ENCODE measurements at regions not wholly inside any gene's neighbourhood (a gene's known extent, or its start where the extent isn't known, plus 50 kb on each side); places are given as distances from the start of the nearest gene placed in this dataset.

DNA sequence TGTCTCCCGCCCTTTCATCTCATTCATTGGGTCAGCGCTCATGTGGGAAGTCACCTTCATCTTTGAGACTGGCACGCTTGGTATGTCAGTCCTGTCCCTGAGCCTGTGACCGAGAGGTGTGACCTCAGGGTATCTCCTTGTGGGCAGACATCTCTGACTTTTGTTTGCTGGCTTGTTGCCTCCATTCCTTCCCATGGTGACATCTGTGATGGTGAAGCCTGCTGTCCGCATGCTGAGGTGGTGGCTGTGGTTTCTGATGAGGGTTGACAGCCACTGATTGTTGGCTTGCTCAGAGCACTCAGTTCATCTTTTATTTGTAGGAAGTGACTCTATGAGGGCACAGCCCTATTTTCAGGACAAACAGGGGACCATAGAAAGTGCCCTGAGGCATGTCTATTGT lies 139.2 kb downstream of the SLC4A3 start:
- Histone ChIP-seq H3K36me3 (ENCODE audit: control insufficient read depth, insufficient read depth, low read length) (no peaks in the 10 kb centered on the region), H3K4me1 (ENCODE audit: control insufficient read depth, insufficient read depth, low read length) (no peaks in the 10 kb centered on the region), H3K27me3 (ENCODE audit: control insufficient read depth, insufficient read depth, low read length) (no peaks in the 10 kb centered on the region), H3K4me3 (ENCODE audit: low read length) (no peak overlapping the region), H3K27ac (ENCODE audit: low read length) (no peak overlapping the region), H3K9me3 (ENCODE audit: control insufficient read depth, insufficient read depth, low read length) (no peaks in the 10 kb centered on the region)
- no peak for DNase-seq (ENCODE audit: low read depth, low spot score)
- WGBS (ENCODE audit: insufficient coverage, insufficient read length): no CpG with 5 or more reads among the region's 5 CpGs

DNA sequence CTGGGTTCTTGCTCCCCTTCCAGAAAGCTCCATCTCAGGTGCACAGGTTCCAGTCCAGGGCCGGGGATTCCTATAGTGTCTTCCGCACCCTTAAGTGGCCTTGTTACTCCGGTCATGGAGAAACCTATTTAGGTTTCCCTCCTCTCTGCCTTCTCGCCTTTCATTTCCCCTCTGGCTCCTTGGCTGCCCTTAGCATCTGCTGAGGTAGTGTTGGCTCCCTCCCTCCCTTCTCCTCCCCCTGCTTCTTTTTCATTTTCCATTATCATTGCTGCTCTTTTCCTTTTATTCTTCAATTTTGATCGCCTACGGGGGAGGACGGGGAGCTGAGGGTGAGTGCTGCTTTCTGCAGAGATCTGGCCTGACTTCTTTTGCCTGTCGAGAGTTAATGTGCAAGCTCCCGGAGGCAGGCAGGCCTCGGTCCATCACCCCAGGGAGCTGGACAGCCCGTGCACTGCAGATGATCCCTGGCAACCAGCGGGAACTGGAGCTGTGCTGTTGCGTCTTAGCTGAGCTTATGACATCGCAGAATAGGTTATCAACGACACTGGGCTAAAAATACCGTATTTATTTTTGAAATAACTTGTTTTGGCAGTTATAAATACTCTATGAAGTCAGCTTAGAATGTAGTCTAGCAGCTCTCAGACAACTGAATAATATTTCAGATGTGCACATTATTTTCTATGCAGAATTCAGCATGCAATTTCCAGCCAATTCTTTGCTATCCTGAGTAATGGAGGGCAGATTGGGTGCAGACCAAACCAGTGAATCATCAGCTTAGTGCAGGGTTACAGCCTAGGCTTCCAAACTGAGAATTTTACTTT lies 141.9 kb downstream of the SLC4A3 start:
- Histone ChIP-seq H3K4me1 (ENCODE audit: control insufficient read depth, insufficient read depth, low read length) (no peaks in the 10 kb centered on the region), H3K4me3 (ENCODE audit: low read length) (no peak overlapping the region), H3K9me3 (ENCODE audit: control insufficient read depth, insufficient read depth, low read length) (no peaks in the 10 kb centered on the region), H3K27ac (ENCODE audit: low read length) (no peak overlapping the region), H3K27me3 (ENCODE audit: control insufficient read depth, insufficient read depth, low read length) (no peaks in the 10 kb centered on the region), H3K36me3 (ENCODE audit: control insufficient read depth, insufficient read depth, low read length) (no peaks in the 10 kb centered on the region)
- WGBS (ENCODE audit: insufficient coverage, insufficient read length): no CpG with 5 or more reads among the region's 16 CpGs
- no peak for DNase-seq (ENCODE audit: low read depth, low spot score)

DNA sequence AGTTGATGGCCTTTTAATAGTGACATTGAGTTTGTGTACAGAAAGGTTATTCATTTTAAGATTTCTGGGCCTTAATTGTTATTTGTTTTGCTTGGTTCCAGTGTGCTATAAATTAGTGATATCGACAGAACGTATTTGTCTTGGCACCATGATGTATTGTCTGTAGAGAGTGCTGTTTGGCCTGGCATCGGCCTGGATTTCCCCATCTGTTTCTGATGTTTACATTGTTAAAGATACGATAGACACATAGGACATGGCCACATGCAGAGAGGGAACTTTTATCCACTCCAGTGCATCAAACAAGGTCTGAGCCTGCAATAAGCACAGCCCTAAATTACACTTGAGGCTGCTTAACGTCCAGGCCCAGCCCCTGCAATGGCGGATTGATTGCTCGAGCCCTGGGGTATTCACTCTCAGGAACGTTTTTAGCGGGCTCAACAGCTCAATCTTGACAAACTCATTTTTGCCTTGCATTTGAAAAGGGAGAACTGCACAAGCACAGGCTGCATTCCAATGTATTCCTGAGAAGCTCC lies 144.7 kb downstream of the SLC4A3 start:
- no CpG with 5 or more reads among the region's 9 CpGs for WGBS (ENCODE audit: insufficient coverage, insufficient read length)
- H3K36me3 ChIP-seq (ENCODE audit: control insufficient read depth, insufficient read depth, low read length): no peaks in the 10 kb centered on the region
- H3K27me3 ChIP-seq (ENCODE audit: control insufficient read depth, insufficient read depth, low read length): no peaks in the 10 kb centered on the region
- H3K4me1 ChIP-seq (ENCODE audit: control insufficient read depth, insufficient read depth, low read length): no peaks in the 10 kb centered on the region
- no peaks in the 10 kb centered on the region for H3K9me3 ChIP-seq (ENCODE audit: control insufficient read depth, insufficient read depth, low read length)
- no peak for DNase-seq (ENCODE audit: low read depth, low spot score)
- no peak overlapping the region for H3K4me3 ChIP-seq (ENCODE audit: low read length)
- no peak overlapping the region for H3K27ac ChIP-seq (ENCODE audit: low read length)

DNA sequence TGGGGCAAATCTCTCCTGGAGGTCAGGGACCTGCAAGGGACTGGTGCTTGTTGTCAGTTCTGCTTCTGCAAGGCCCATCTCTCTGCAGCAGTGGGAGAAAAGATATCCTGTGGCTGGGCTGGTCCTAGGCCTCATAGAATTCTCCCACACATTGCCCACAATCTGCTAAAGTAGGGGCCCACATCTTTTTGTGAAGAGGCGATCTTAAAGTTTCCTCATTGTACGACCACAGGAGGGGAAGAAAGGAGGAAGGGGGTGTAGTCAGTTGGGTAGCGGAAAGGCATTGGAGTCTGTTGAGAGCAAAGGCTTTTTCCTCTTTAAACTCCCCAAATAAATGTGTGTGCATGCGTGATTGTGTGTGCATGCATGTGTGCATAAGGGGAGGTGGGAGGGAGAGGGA lies 145.3 kb downstream of the SLC4A3 start:
- Histone ChIP-seq H3K36me3 (ENCODE audit: control insufficient read depth, insufficient read depth, low read length) (no peaks in the 10 kb centered on the region), H3K27ac (ENCODE audit: low read length) (no peak overlapping the region), H3K4me1 (ENCODE audit: control insufficient read depth, insufficient read depth, low read length) (no peaks in the 10 kb centered on the region), H3K27me3 (ENCODE audit: control insufficient read depth, insufficient read depth, low read length) (no peaks in the 10 kb centered on the region), H3K4me3 (ENCODE audit: low read length) (no peak overlapping the region), H3K9me3 (ENCODE audit: control insufficient read depth, insufficient read depth, low read length) (no peaks in the 10 kb centered on the region)
- no peak for DNase-seq (ENCODE audit: low read depth, low spot score)
- WGBS (ENCODE audit: insufficient coverage, insufficient read length): no CpG with 5 or more reads among the region's 4 CpGs

DNA sequence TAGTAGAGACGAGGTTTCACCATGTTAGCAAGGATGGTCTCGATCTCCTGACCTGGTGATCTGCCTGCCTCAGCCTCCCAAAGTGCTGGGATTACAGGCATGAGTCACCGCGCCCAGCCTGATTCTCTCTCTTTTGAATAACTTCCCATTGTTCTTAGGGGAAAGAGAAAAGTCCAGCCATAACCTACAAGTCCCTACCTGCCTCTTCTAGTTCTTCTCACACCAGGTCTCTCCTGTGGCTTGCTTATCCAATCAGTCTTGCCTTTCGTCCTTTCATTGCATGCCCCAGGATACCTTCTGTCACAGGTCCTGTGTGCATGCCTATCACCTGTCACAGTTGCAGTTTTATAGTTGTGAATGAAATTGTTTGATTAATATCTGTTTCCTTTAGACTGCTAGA lies 148.1 kb downstream of the SLC4A3 start:
- no CpG with 5 or more reads among the region's 5 CpGs for WGBS (ENCODE audit: insufficient coverage, insufficient read length)
- H3K4me1 ChIP-seq (ENCODE audit: control insufficient read depth, insufficient read depth, low read length): no peaks in the 10 kb centered on the region
- DNase-seq (ENCODE audit: low read depth, low spot score): no peak
- H3K9me3 ChIP-seq (ENCODE audit: control insufficient read depth, insufficient read depth, low read length): no peaks in the 10 kb centered on the region
- H3K36me3 ChIP-seq (ENCODE audit: control insufficient read depth, insufficient read depth, low read length): no peaks in the 10 kb centered on the region
- H3K27me3 ChIP-seq (ENCODE audit: control insufficient read depth, insufficient read depth, low read length): no peaks in the 10 kb centered on the region
- H3K4me3 ChIP-seq (ENCODE audit: low read length): no peak overlapping the region
- no peak overlapping the region for H3K27ac ChIP-seq (ENCODE audit: low read length)

DNA sequence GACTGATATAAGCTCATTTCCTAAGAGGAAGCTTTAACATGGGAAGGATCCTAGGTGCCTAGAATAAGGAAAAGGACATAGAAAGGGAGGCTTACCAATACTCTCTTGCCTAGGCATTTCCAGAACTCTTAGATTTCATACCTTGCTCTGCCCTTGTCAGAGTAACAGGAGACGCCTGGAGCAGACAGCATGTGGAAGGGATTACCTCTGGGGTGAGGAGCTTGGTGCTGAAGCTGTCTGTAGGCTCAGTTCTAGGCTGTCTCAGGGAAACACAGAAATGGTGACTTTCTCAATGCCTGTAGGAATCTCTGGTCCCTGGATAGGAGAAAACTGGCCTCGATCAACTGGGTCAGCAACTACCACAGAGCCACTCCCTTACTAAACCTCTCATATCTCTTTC lies 150.0 kb downstream of the SLC4A3 start:
- no peak for DNase-seq (ENCODE audit: low read depth, low spot score)
- H3K4me3 ChIP-seq (ENCODE audit: low read length): no peak overlapping the region
- H3K4me1 ChIP-seq (ENCODE audit: control insufficient read depth, insufficient read depth, low read length): no peaks in the 10 kb centered on the region
- H3K9me3 ChIP-seq (ENCODE audit: control insufficient read depth, insufficient read depth, low read length): no peaks in the 10 kb centered on the region
- no peaks in the 10 kb centered on the region for H3K36me3 ChIP-seq (ENCODE audit: control insufficient read depth, insufficient read depth, low read length)
- no peak overlapping the region for H3K27ac ChIP-seq (ENCODE audit: low read length)
- no CpG with 5 or more reads among the region's 2 CpGs for WGBS (ENCODE audit: insufficient coverage, insufficient read length)
- no peaks in the 10 kb centered on the region for H3K27me3 ChIP-seq (ENCODE audit: control insufficient read depth, insufficient read depth, low read length)

DNA sequence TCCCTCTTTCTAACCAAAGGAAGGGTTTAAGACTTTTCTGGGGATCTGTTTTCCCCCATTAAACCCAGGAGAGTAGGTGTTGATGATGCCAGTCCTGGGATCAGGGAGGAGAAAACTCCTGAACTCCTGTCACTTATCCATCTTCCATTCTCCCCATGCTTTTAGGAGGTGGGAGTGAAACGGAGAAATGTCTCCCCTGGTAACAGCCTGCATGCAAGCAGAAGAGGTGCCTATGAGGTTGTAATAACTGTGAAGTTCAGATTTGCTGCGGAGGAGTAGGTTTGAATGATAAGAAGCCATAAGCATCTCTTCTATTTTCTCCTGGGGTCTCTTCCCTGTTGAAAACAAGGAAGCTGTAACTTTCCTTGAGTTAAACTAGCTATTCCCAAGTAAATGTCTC lies 150.8 kb downstream of the SLC4A3 start:
- H3K27me3 ChIP-seq (ENCODE audit: control insufficient read depth, insufficient read depth, low read length): no peaks in the 10 kb centered on the region
- H3K27ac ChIP-seq (ENCODE audit: low read length): no peak overlapping the region
- no CpG with 5 or more reads among the region's 2 CpGs for WGBS (ENCODE audit: insufficient coverage, insufficient read length)
- H3K4me1 ChIP-seq (ENCODE audit: control insufficient read depth, insufficient read depth, low read length): no peaks in the 10 kb centered on the region
- H3K9me3 ChIP-seq (ENCODE audit: control insufficient read depth, insufficient read depth, low read length): no peaks in the 10 kb centered on the region
- no peaks in the 10 kb centered on the region for H3K36me3 ChIP-seq (ENCODE audit: control insufficient read depth, insufficient read depth, low read length)
- H3K4me3 ChIP-seq (ENCODE audit: low read length): no peak overlapping the region
- no peak for DNase-seq (ENCODE audit: low read depth, low spot score)

DNA sequence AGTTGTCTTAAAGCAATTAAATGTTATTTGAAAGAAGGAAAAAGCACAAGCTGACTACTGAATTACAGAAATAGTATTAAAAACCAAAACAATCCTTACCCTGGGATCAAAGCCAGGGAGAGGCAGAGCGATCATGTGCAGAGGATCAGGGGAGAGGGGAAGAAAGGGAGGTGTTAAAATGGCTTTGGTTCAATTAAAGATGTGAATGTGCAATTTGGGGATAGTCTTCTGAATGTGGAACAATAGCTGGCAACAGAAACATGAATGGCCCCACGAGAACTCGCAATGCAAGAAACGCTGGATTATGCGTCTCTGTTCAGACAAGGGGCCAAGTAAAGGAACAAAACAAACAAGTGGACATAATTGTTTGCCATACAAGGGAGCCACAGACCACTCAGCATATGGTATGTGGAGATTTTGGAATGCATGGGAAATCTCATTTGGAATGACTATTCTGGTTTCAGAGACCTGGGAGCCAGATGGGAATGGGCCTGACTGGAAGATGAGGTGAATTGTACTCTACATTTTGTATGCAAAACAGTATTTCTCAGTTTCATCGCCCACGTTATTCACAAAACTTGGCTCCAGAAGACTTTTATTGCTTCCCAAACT lies 155.4 kb downstream of the SLC4A3 start:
- Histone ChIP-seq H3K27me3 (ENCODE audit: control insufficient read depth, insufficient read depth, low read length) (no peaks in the 10 kb centered on the region), H3K36me3 (ENCODE audit: control insufficient read depth, insufficient read depth, low read length) (no peaks in the 10 kb centered on the region), H3K27ac (ENCODE audit: low read length) (no peak overlapping the region), H3K4me1 (ENCODE audit: control insufficient read depth, insufficient read depth, low read length) (no peaks in the 10 kb centered on the region), H3K4me3 (ENCODE audit: low read length) (no peak overlapping the region), H3K9me3 (ENCODE audit: control insufficient read depth, insufficient read depth, low read length) (no peaks in the 10 kb centered on the region)
- WGBS (ENCODE audit: insufficient coverage, insufficient read length): no CpG with 5 or more reads among the region's 7 CpGs
- DNase-seq (ENCODE audit: low read depth, low spot score): no peak

DNA sequence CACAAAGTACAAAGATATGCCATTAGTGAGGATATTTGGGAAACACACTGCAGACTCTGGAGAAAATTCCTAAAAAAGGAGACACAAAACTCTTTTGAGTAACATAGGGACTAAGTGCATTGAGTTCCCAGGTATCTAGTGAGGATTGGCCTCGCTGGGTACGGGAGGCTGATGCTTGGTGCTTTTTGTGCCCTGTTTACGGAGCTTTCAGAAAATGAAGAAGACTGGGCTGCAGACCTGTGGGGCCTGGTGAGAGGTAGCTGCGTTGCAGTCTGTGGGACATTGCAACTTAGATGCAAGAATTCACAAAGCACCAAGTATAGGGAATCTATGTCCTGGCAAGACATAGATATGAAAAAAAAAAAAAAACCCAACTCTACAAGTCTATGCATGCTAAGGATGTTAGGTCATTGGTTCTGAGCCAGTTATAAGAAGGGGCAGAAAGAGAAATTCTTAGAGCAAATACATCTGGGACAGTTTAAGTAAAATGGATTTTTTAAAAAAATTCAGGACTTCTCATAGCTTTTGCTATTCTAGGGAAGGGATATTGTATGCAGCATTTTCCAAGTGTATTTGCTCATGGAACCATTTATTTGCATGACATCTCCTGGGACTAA lies 156.0 kb downstream of the SLC4A3 start:
- Histone ChIP-seq H3K4me1 (ENCODE audit: control insufficient read depth, insufficient read depth, low read length) (no peaks in the 10 kb centered on the region), H3K36me3 (ENCODE audit: control insufficient read depth, insufficient read depth, low read length) (no peaks in the 10 kb centered on the region), H3K9me3 (ENCODE audit: control insufficient read depth, insufficient read depth, low read length) (no peaks in the 10 kb centered on the region), H3K4me3 (ENCODE audit: low read length) (no peak overlapping the region), H3K27ac (ENCODE audit: low read length) (no peak overlapping the region), H3K27me3 (ENCODE audit: control insufficient read depth, insufficient read depth, low read length) (no peaks in the 10 kb centered on the region)
- no CpG with 5 or more reads among the region's 4 CpGs for WGBS (ENCODE audit: insufficient coverage, insufficient read length)
- no peak for DNase-seq (ENCODE audit: low read depth, low spot score)

DNA sequence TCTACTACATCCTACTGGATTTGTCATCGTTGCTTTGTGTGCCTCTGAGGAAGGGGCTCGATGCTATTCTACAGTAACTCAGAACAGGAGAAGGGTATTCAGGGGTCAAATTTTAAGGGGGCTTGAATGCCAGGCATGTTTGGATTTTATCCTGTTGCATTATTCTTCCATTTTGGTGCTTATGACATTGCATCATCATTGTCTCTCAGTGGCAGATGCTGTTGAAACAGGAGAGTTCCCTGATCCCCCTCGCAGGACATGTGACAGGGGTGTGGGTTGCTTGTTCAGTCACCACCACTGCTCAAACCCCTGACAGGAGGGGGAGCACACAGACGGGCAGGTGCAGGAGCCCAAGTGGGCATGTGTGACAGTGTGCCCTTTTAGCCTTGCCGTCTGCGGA lies 156.7 kb downstream of the SLC4A3 start:
- no peak for DNase-seq (ENCODE audit: low read depth, low spot score)
- no peaks in the 10 kb centered on the region for H3K27me3 ChIP-seq (ENCODE audit: control insufficient read depth, insufficient read depth, low read length)
- H3K4me1 ChIP-seq (ENCODE audit: control insufficient read depth, insufficient read depth, low read length): no peaks in the 10 kb centered on the region
- no peaks in the 10 kb centered on the region for H3K36me3 ChIP-seq (ENCODE audit: control insufficient read depth, insufficient read depth, low read length)
- no peak overlapping the region for H3K27ac ChIP-seq (ENCODE audit: low read length)
- no peak overlapping the region for H3K4me3 ChIP-seq (ENCODE audit: low read length)
- no CpG with 5 or more reads among the region's 6 CpGs for WGBS (ENCODE audit: insufficient coverage, insufficient read length)
- H3K9me3 ChIP-seq (ENCODE audit: control insufficient read depth, insufficient read depth, low read length): no peaks in the 10 kb centered on the region
